GM12801 (cell line): ENCODE measurements at regions not wholly inside any gene's neighbourhood (a gene's known extent, or its start where the extent isn't known, plus 50 kb on each side); places are given as distances from the start of the nearest gene placed in this dataset.

Source experiments
- CTCF ChIP-seq: IDR thresholded peaks from one replicate; pipeline ENCODE4 v1.5.1; 2011; ENCODE audit warnings: control low read depth; ENCODE audit not compliant: insufficient read length; ENCODE audit errors: extremely low read depth

- TF ChIP-seq CTCF = no peak
These were observed 399.4 kb upstream of the RGS6 start for GRCh38 chr14:71532790-71533189.

GRCh38 chr14:71533390-71533789 lies 398.8 kb upstream of the RGS6 start:
- TF ChIP-seq CTCF = no peak

- no peak for TF ChIP-seq CTCF
These were observed 398.4 kb upstream of the RGS6 start for GRCh38 chr14:71533800-71534199.

- TF ChIP-seq CTCF = no peak
These were observed 397.7 kb upstream of the RGS6 start for GRCh38 chr14:71534506-71534905.

GRCh38 chr14:71536015-71536740 lies 396.1 kb upstream of the RGS6 start:
- TF ChIP-seq CTCF = no peak

- no peak for TF ChIP-seq CTCF
These were observed 395.1 kb upstream of the RGS6 start for GRCh38 chr14:71536927-71537772.

GRCh38 chr14:71538288-71538687 lies 393.9 kb upstream of the RGS6 start:
- TF ChIP-seq CTCF = no peak
